Keratinocyte (primary cell): ENCODE measurements at regions not wholly inside any gene's neighbourhood (a gene's known extent, or its start where the extent isn't known, plus 50 kb on each side); places are given as distances from the start of the nearest gene placed in this dataset.

Experiments
- DNase-seq: peaks from one replicate; pipeline ENCODE4 v3.0.0-alpha.2; 2011; ENCODE audit warnings: low read depth, missing footprints, low spot score
- FAIRE-seq: peaks from 2 replicates; lab custom pipeline; 2011; peaks lifted over from hg19 to GRCh38; lab: Jason Lieb, UNC
- H2AFZ ChIP-seq: 2 replicates; pipeline ENCODE4 v1.6.0; 2012; ENCODE audit warnings: low read length, control low read depth, inconsistent platforms; ENCODE audit not compliant: control insufficient read depth
- H3K27ac ChIP-seq: 2 replicates; pipeline ENCODE4 v1.5.1; 2011; ENCODE audit warnings: low read length; ENCODE audit not compliant: control insufficient read depth, insufficient read depth
- H3K27me3 ChIP-seq: 3 replicates; pipeline ENCODE4 v1.6.0; 2011; ENCODE audit warnings: low read length; ENCODE audit not compliant: control insufficient read depth, insufficient read depth; ENCODE audit errors: extremely low read depth
- H3K36me3 ChIP-seq, 2 experiments: 2 replicates in 1 of 2; 3 replicates in 1 of 2; pipeline ENCODE4 v1.5.1; 2011; ENCODE audit warnings: low read length in 2 of 2, mild to moderate bottlenecking in 1 of 2; ENCODE audit not compliant: control insufficient read depth in 2 of 2, insufficient read depth in 2 of 2; ENCODE audit errors: extremely low read depth in 1 of 2
- H3K4me1 ChIP-seq: 3 replicates; pipeline ENCODE4 v1.5.1; 2011; ENCODE audit warnings: low read length; ENCODE audit not compliant: control insufficient read depth, insufficient read depth; ENCODE audit errors: extremely low read depth
- H3K4me2 ChIP-seq: 3 replicates; pipeline ENCODE4 v1.6.0; 2011; ENCODE audit warnings: low read depth, low read length; ENCODE audit not compliant: control insufficient read depth, insufficient read depth; ENCODE audit errors: extremely low read depth
- H3K4me3 ChIP-seq, 3 experiments: fragments of 200-600 bp in 1 of 3; sonication (generic) in 1 of 3; 2 replicates in 2 of 3; 3 replicates in 1 of 3; pipeline ENCODE4 v1.5.1; 2011 to 2016; ENCODE audit warnings: low read length in 3 of 3, mild to moderate bottlenecking in 3 of 3, control low read depth in 2 of 3, inconsistent platforms in 1 of 3, low read depth in 1 of 3, mixed read lengths in 1 of 3, mixed run types in 1 of 3, moderate library complexity in 1 of 3; ENCODE audit not compliant: control insufficient read depth in 2 of 3, insufficient read depth in 2 of 3; ENCODE audit errors: extremely low read depth in 1 of 3
- H3K79me2 ChIP-seq: 2 replicates; pipeline ENCODE4 v1.6.0; 2012; ENCODE audit warnings: low read length; ENCODE audit not compliant: control insufficient read depth, insufficient read depth
- H3K9ac ChIP-seq: 3 replicates; pipeline ENCODE4 v1.6.0; 2011; ENCODE audit warnings: low read length; ENCODE audit not compliant: control insufficient read depth, insufficient read depth; ENCODE audit errors: extremely low read depth
- H3K9me1 ChIP-seq: 3 replicates; pipeline ENCODE4 v1.6.0; 2011; ENCODE audit warnings: low read length; ENCODE audit not compliant: control insufficient read depth, insufficient read depth; ENCODE audit errors: extremely low read depth
- H3K9me3 ChIP-seq: 2 replicates; pipeline ENCODE4 v1.5.1; 2012; ENCODE audit warnings: low read depth, low read length; ENCODE audit not compliant: control insufficient read depth
- H4K20me1 ChIP-seq: 3 replicates; pipeline ENCODE4 v1.6.0; 2011; ENCODE audit warnings: low read length; ENCODE audit not compliant: control insufficient read depth, insufficient read depth; ENCODE audit errors: extremely low read depth
- EZH2 ChIP-seq: IDR thresholded peaks from one replicate; pipeline ENCODE4 v1.6.1; 2012; ENCODE audit warnings: inconsistent platforms, mild to moderate bottlenecking, low read length, moderate library complexity
- dilution Hi-C: fragments of 300-500 bp; cut with MboI; formaldehyde crosslinking; loops from one replicate; pipeline ENCODE4 v1.7.0; 2020; ENCODE audit warnings: low sequenced_read_pairs; ENCODE audit not compliant: extremely low pct_ligation_motif_present
- TF ChIP-seq, protein P1 (sequence below), 3 experiments: IDR thresholded peaks in 1 of 3; conservative IDR thresholded peaks in 1 of 3; optimal IDR thresholded peaks in 1 of 3; 2 replicates in 2 of 3; 3 replicates in 1 of 3; pipeline versions ENCODE3 to v1.5.1; 2011; ENCODE audit warnings: low read length in 3 of 3, mild to moderate bottlenecking in 3 of 3, moderate library complexity in 2 of 3, control low read depth in 1 of 3, inconsistent platforms in 1 of 3; ENCODE audit not compliant: insufficient read depth in 2 of 3; ENCODE audit errors: extremely low read depth in 1 of 3

DNA sequence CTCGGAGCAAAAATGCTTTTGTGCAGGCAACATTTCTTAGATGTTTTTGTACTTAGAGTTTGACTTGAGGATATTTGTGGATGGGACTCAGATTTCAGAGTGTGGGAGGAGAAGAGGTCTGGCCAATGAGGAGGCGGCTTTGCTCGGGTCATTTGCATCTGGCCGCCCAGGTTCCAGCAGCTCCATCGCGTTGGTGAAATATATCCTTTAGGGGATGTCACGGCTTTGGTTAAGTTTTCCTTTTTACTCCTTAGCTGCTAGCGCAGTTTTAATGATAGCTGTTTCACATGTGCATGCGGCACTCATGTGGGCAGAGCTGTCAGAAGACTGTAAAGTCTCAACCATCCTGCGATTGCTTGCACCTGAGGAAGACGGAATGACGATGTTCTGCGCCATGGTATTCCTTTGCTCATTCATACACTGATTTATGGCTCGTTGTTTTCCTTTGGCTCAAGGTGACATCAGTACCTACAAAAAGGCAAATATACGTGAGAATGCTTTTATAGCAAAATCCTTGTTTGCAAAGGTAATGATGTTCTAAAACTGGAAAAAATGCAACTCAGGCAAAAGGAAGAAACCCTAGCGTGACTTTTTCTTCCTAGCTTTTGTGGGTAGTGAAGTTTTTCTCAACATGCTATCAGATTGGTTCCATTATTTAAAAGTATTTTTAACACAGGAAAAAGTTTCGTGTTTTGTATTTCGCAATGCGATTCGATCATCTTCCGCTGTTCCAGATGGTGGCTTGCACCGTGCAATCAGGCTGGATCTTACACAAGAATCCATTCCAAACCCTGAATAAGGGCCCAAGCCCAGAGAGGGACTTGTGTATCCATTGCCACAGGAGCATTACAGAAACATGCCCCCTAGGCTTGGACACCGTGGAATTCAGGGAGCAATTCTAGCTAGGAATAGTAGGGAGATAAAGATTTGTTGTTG lies 70.5 kb upstream of the ZNF516 start:
- dilution Hi-C loops, result no loop called here
- Histone ChIP-seq H3K27me3 (no peaks in the 10 kb centered on the region), H2AFZ (peak overlapping the region; percentile 72), H3K4me1 (peaks cover 33% of the 10 kb centered on the region), H3K79me2 (no peaks in the 10 kb centered on the region), H3K9me3 (peaks cover 15% of the 10 kb centered on the region), H4K20me1 (no peaks in the 10 kb centered on the region), H3K9me1 (no peaks in the 10 kb centered on the region), H3K27ac (peak overlapping the region; percentile 93), H3K4me2 (peak overlapping the region; percentile 87), H3K9ac (peak overlapping the region; percentile 70), H3K4me3 (peak overlapping the region; percentile 25 to 73 (median 55)), H3K36me3 (no peaks in the 10 kb centered on the region)
- FAIRE-seq, result peak; percentile 93
- DNase-seq, result no peak
- TF ChIP-seq EZH2, result no peak

DNA sequence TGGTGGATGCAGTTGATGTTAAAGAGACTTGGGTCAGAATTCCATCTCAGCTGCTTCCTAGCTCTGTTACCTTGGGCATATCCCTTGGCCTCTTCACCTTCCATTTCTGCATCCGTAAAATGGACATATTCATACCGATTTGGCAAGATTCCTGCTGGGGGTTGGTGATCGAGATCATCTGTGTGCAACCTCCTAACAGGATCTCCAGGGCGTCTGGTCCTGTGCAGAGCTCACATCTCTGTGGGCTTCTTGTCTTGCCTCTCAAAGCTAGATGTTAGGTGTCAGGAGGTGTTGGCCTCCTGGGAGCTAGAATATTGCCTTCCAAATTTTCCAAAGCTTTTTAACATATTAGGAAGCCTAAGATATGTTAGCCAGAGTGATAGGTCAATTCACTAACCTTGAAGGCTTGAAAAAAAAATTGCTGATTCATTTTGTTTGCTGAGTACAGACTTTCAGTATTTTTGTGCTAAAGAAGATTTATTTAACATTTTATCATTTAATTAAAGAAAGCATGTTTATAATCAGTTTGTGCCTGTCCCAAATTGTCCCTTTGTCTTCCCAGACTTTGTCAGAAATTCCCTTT lies 69.7 kb upstream of the ZNF516 start:
- H3K9me3 ChIP-seq, result peaks cover 15% of the 10 kb centered on the region
- no peak for TF ChIP-seq EZH2
- TF ChIP-seq, protein P1, sequence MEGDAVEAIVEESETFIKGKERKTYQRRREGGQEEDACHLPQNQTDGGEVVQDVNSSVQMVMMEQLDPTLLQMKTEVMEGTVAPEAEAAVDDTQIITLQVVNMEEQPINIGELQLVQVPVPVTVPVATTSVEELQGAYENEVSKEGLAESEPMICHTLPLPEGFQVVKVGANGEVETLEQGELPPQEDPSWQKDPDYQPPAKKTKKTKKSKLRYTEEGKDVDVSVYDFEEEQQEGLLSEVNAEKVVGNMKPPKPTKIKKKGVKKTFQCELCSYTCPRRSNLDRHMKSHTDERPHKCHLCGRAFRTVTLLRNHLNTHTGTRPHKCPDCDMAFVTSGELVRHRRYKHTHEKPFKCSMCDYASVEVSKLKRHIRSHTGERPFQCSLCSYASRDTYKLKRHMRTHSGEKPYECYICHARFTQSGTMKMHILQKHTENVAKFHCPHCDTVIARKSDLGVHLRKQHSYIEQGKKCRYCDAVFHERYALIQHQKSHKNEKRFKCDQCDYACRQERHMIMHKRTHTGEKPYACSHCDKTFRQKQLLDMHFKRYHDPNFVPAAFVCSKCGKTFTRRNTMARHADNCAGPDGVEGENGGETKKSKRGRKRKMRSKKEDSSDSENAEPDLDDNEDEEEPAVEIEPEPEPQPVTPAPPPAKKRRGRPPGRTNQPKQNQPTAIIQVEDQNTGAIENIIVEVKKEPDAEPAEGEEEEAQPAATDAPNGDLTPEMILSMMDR (optimal IDR thresholded peaks at IDR 0.05 in 1 of 3, IDR thresholded peaks at IDR 0.05 in 1 of 3, conservative IDR thresholded peaks at IDR 0.05 in 1 of 3; ENCODE audit: extremely low read depth in 1 of 3, insufficient read depth in 2 of 3, low read length in 3 of 3), result no peak
- peak overlapping the region in 2 of 3 experiments; percentile 55 to 73 for H3K4me3 ChIP-seq
- H3K9ac ChIP-seq, result peak overlapping the region; percentile 70
- no peaks in the 10 kb centered on the region for H4K20me1 ChIP-seq
- no peak for DNase-seq
- H3K27me3 ChIP-seq, result no peaks in the 10 kb centered on the region
- H3K4me2 ChIP-seq, result peak overlapping the region; percentile 87
- no peaks in the 10 kb centered on the region for H3K9me1 ChIP-seq
- H2AFZ ChIP-seq, result peak overlapping the region; percentile 79
- no peak for FAIRE-seq
- H3K79me2 ChIP-seq, result no peaks in the 10 kb centered on the region
- dilution Hi-C loops, result no loop called here
- H3K36me3 ChIP-seq, result no peaks in the 10 kb centered on the region
- peaks cover 33% of the 10 kb centered on the region for H3K4me1 ChIP-seq
- peak overlapping the region; percentile 93 for H3K27ac ChIP-seq
